HG03432 (cell line): ENCODE measurements at regions not wholly inside any gene's neighbourhood (a gene's known extent, or its start where the extent isn't known, plus 50 kb on each side); places are given as distances from the start of the nearest gene placed in this dataset.

ENCODE experiments used
- ATAC-seq: cut with Tn5 transposase; IDR thresholded peaks from one replicate; pipeline ENCODE4 v1.9.1; 2021; ENCODE audit warnings: mild to moderate bottlenecking, moderate library complexity; ENCODE audit not compliant: unreplicated experiment

- ATAC-seq = no peak
These were observed 1011.8 kb upstream of the GBE1 start for GRCh38 chr3:82773207-82773606.

GRCh38 chr3:82764521-82764920, 1003.1 kb upstream of the GBE1 start:
- ATAC-seq = no peak

DNA sequence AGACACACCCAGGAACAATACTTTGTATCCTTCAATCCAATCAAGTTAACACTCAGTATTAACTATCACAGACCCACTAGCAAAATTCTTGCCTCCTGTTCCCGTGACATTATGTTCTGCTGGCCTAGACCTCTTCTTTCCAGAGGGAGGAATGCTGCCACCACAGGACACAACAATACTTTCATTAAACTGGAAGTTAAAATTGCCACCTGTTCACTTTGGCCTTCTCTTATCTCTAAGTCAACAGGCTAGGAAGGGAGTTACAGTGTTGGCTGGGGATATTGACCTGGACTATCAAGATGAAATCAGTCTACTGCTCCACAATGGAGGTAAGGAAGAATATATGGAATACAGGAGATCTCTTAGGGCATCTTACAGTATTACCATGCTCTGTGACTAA, 1000.4 kb upstream of the GBE1 start:
- no peak for ATAC-seq

DNA sequence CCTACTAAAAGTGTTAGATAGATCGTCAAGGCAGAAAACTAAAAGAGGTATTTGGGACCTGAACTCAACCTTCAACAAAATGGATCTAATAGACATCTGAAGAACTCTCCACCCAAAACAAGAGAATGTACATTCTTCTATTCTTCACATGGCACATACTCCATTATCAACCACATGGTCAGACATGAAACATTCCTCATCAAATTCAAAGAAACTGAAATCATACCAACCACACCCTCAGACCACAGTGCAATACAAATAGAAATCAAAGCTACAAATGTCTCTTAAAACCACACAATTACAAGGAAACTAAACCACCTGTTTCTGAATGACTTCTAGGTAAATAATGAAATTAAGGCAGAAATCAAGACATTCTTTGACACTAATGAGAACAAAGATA, 984.1 kb upstream of the GBE1 start:
- ATAC-seq = no peak

DNA sequence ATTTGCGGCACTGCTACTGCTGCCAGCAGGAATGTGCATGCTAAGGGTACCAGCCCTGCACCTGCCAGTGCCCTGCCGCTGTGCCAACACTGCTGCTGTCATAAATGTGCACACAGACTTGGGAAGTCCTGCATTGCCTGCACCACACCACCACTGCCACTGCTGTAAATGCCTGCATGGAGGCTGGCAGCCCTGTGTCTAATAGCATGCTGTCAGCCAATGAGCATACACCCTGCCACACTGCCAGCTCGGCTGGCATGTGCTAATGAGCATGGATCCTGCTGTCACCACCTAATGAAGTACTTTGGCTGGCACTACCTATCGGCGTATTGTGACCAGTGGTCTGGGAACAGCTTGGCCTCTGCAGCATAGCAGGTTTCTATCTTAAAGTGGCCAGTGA, 981.8 kb upstream of the GBE1 start:
- ATAC-seq = no peak

DNA sequence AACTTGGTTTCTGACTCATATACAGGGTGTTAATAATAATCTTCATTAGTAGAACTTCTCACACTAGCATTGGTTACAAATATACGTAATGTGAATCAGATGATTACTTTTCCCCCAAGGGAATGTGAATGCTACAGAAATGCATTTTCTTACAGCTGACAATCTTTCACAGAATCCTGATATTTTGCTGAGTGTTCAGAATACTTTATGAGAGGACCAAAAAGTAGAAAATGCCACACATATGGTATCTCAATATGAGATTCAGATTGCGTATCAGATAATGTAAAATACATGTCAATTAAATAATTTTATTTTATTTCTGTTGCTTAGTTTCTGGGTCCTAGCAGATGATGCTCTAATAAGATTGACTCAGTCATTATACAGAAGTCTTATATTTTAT, 979.9 kb upstream of the GBE1 start:
- ATAC-seq = no peak

- no peak for ATAC-seq
These were observed 977.9 kb upstream of the GBE1 start for GRCh38 chr3:82739390-82739789.

DNA sequence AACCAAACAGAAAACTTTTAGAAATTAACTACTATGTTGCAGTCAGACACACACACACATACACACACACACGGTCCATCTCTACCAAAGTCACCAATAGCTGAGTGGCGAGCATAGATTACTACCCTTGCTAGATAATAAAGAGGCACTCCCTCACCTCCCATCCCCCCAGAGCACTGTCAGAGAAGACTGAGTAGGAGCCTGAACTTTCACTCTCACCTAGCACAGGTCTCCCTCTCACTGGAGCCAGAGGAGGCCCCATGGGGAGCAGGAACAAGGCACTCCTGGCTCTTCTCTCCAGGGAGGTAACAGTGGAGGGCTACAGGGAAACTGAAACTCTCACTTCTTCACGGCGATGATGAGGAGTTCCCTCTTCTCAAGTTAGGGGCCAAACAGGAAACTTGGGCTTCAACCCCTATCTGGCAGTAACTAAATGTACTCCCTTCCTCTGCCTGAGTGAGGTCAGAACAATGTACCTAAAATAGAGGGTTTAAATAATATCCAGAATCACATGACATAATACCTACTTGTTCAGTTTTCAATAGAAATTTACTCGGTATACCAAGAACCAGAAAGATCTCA, 975.3 kb upstream of the GBE1 start:
- peak; percentile 63 for ATAC-seq

DNA sequence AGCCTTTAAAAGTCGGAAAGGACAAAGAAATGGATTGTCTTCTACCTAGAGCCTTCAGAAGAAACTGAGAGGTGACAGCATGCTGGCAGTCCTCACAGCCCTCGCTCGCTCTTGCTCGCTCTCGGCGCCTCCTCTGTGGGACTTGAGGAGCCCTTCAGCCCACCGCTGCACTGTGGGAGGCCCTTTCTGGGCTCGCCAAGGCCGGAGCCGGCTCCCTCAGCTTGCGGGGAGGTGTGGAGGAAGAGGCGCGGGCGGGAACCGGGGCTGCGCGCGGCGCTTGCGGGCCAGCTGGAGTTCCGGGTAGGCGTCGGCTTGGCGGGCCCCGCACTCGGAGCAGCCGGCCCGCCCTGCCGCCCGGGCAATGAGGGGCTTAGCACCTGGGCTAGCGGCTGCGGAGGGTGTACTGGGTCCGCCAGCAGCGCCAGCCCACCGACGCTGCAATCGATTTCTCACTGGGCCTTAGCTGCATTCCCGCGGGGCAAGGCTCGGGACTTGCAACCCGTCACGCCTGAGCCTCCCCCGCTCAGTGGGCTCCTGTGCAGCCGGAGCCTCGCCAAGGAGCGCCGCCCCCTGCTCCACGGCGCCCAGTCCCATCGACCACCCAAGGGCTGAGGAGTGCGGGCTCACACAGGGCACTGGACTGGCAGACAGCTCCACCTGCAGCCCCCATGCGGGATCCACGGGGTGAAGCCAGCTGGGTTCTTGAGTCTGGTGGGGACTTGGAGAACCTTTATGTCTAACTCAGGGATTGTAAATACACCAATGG, 953.8 kb upstream of the GBE1 start:
- no peak for ATAC-seq

DNA sequence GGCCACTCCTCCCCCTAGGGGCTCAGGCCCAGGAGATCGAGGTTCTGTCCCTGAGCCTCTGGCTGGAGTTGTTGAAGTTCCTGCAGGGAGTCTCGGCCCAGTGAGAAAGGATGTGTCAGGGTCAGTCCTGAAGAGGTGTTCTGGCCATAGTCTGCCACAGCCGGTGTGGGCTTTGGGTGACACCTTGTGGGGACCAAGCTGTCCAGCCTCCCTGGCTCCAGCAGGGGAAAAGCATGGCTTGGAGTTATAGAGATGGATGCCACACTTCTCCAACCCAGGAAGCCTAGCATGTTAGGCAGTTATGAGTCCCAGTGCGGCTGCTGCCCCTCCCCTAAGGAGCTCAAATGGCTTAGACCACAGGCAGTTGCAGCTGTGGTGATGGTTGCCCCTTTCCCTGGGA, 945.6 kb upstream of the GBE1 start:
- no peak for ATAC-seq

DNA sequence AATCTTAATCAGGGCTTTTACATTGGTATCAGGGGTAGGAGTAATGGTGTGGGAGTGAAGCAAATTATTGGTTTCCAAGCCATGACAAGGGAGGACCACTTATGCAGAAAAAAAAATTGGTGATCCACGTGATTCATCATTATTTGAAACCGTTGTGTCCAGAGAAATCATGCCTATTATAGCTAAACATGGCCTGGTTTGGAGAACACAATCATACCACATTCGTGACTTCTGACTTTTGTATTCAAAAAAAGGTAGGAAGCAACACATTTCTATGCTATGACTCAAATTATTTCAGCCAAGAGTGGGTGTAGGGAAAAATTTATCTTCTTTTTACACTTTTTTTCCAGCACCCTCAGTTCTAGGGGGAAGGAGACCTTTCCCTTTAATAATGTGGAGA, 924.3 kb upstream of the GBE1 start:
- no peak for ATAC-seq

GRCh38 chr3:82676356-82677026, 915.0 kb upstream of the GBE1 start:
- no peak for ATAC-seq

GRCh38 chr3:82672966-82673365, 911.5 kb upstream of the GBE1 start:
- ATAC-seq = no peak

DNA sequence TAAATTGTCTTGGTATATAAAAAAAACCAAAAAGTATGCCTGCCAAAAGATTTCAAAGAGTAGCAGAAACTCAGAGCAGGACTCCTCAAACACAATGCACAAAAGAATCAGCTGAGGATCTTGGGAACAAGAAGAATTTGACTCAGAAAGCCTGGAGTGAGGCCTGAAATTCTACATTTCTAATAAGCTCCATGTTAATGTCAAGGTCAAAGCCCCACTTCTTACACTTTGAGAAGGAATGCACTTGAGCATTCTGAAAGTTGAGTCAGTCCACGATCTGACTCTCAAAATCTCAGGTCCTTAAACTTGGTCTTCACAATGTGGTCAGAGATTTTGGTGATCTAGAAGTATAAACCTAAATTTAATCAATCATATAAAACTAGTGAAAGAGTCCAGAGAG, 910.0 kb upstream of the GBE1 start:
- ATAC-seq = no peak

DNA sequence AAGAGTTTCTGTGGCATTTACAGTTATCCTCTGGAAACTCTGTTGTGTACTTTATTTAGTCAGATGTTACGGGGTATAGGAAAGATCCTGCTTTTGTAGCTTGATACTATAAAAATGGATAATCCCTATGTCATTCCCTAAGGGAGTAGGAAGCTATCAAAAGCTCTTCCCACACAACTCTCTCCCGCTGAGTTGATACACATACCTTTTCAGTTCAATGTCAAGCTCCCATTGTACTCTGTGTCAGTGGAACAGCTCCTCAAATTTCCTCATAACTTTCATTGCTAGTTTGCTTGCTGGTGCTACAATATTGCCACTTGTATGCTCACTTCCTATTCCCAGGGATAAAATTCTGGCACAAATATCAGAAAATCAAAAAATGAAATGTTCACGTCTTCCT, 893.3 kb upstream of the GBE1 start:
- ATAC-seq = no peak

- no peak for ATAC-seq
These were observed 882.5 kb upstream of the GBE1 start for GRCh38 chr3:82643948-82644347.

- no peak for ATAC-seq
These were observed 880.3 kb upstream of the GBE1 start for GRCh38 chr3:82641701-82642100.

DNA sequence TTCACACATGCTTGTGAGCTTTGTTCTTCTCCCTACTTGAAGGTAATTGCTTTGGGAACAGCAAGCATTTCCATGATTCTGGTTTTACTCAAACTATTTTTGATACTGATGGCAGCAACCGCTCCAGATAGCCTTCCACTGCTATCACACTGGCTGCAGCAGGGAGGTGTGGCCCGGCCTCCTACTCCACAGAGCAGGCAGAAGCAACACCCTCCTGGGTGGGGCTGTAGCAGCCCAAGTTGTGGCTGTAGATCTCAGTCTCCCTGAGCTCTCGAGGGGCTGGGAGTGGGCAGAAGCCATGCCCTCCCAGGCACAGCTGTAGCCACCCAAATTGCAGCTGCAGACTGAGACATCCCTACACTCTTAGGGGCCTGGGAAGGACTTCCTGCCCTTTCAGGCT, 878.8 kb upstream of the GBE1 start:
- ATAC-seq = no peak

GRCh38 chr3:82637574-82637973, 876.1 kb upstream of the GBE1 start:
- ATAC-seq = no peak

DNA sequence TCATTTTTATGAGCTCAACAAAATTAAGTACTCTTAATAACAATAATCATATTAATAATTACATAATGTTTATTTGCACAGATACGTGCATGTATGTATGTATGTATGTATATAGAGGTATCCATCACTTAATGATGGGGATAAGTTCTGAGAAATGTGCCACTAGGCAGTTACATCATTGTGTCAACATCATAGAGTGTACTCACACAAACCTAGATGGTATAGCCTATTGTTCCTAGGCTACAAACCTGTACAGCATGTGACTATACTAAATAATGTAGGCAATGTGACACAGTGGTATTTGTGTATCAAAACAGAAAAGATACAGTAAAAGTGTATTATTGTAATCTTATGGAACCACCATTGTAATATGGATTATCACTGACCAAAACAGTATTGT, 874.7 kb upstream of the GBE1 start:
- no peak for ATAC-seq

- ATAC-seq = no peak
These were observed 871.9 kb upstream of the GBE1 start for GRCh38 chr3:82633319-82633718.

GRCh38 chr3:82629937-82630336, 868.5 kb upstream of the GBE1 start:
- no peak for ATAC-seq
